SK-N-MC (cell line): ENCODE measurements at regions not wholly inside any gene's neighbourhood (a gene's known extent, or its start where the extent isn't known, plus 50 kb on each side); places are given as distances from the start of the nearest gene placed in this dataset.

Experiments
- EZH2 ChIP-seq: fragments of 200-600 bp; sonication (generic); IDR thresholded peaks from one replicate; pipeline ENCODE4 v1.6.1; 2017; ENCODE audit warnings: antibody characterized with exemption
- FOXP2 ChIP-seq: optimal IDR thresholded peaks from 2 replicates; pipeline ENCODE3; 2011; ENCODE audit warnings: mild to moderate bottlenecking, moderate library complexity; ENCODE audit not compliant: insufficient read depth; ENCODE audit errors: extremely low read length, control extremely low read depth
- POLR2AphosphoS5 ChIP-seq: IDR thresholded peaks from 2 replicates; pipeline ENCODE4 v1.6.1; 2012; ENCODE audit warnings: mild to moderate bottlenecking, low read depth, low read length, borderline replicate concordance

GRCh38 chr3:105013657-105014056, 353.1 kb upstream of the ALCAM start:
- no peak for TF ChIP-seq POLR2AphosphoS5
- no peak for TF ChIP-seq EZH2
- no peak for TF ChIP-seq FOXP2
